Ascending aorta (tissue), 2 donors: ENCODE measurements at regions not wholly inside any gene's neighbourhood (a gene's known extent, or its start where the extent isn't known, plus 50 kb on each side); places are given as distances from the start of the nearest gene placed in this dataset.

Experiments
- DNase-seq, 2 donors: peaks; one replicate each; pipeline ENCODE4 v3.0.0-alpha.2; 2019; ENCODE audit warnings: low spot score in 2 of 2
- H3K27ac ChIP-seq, 2 donors: fragments of 200-600 bp; sonication (generic); one replicate each; pipeline ENCODE4 v1.5.1; 2016 to 2017; ENCODE audit warnings: mild to moderate bottlenecking in 1 of 2
- H3K27me3 ChIP-seq: fragments of 200-600 bp; sonication (generic); one replicate; pipeline ENCODE4 v1.5.1; 2017
- H3K36me3 ChIP-seq, 2 donors: fragments of 200-600 bp; sonication (generic); one replicate each; pipeline ENCODE4 v1.5.1; 2016
- H3K4me1 ChIP-seq, 2 donors: fragments of 200-600 bp; sonication (generic); one replicate each; pipeline ENCODE4 v1.5.1; 2016 to 2017; ENCODE audit warnings: mild to moderate bottlenecking in 1 of 2
- H3K4me3 ChIP-seq, 2 donors: fragments of 200-600 bp; sonication (generic); one replicate each; pipeline ENCODE4 v1.5.1; 2016 to 2017; ENCODE audit warnings: mild to moderate bottlenecking in 1 of 2
- H3K9me3 ChIP-seq, 2 donors: fragments of 200-600 bp; sonication (generic); one replicate each; pipeline ENCODE4 v1.5.1; 2016
- CTCF ChIP-seq, 3 experiments: fragments of 200-600 bp in 2 of 3; fragments of 450-650 bp in 1 of 3; sonication (generic) in 2 of 3; IDR thresholded peaks; one replicate each; pipeline ENCODE4 v1.5.1; 2016 to 2019; ENCODE audit warnings: antibody characterized with exemption in 3 of 3, mild to moderate bottlenecking in 1 of 3, moderate library complexity in 1 of 3
- intact Hi-C: fragments of 100-400 bp; cut with DNase I; formaldehyde crosslinking; loops from one replicate; pipeline ENCODE4 v1.15.1; 2023

GRCh38 chr20:47418069-47418757 is 61.7 kb upstream of the ZMYND8 start:
- intact Hi-C loops, result no loop called here
- Histone ChIP-seq H3K36me3 (no peaks in the 10 kb centered on the region), H3K27ac (no peak overlapping the region), H3K27me3 (no peaks in the 10 kb centered on the region), H3K4me3 (no peak overlapping the region), H3K4me1 (no peaks in the 10 kb centered on the region), H3K9me3 (no peaks in the 10 kb centered on the region)
- DNase-seq, result no peak
- no peak for TF ChIP-seq CTCF (IDR thresholded peaks at IDR 0.05)

GRCh38 chr20:47419953-47420514 is 63.5 kb upstream of the ZMYND8 start:
- Histone ChIP-seq H3K4me3 (no peak overlapping the region), H3K36me3 (no peaks in the 10 kb centered on the region), H3K4me1 (no peaks in the 10 kb centered on the region), H3K27me3 (no peaks in the 10 kb centered on the region), H3K27ac (no peak overlapping the region), H3K9me3 (no peaks in the 10 kb centered on the region)
- no peak for TF ChIP-seq CTCF (IDR thresholded peaks at IDR 0.05)
- no peak for DNase-seq
- intact Hi-C loops, result no loop called here

GRCh38 chr20:47421076-47421475 is 64.6 kb upstream of the ZMYND8 start:
- no peaks in the 10 kb centered on the region for H3K4me1 ChIP-seq

GRCh38 chr20:47423586-47423985 is 67.1 kb upstream of the ZMYND8 start:
- no peak overlapping the region for H3K4me3 ChIP-seq
- H3K36me3 ChIP-seq, result no peaks in the 10 kb centered on the region
- TF ChIP-seq CTCF (IDR thresholded peaks at IDR 0.05), result no peak
- no peaks in the 10 kb centered on the region for H3K4me1 ChIP-seq
- H3K9me3 ChIP-seq, result peaks cover 0 to 13% of the 10 kb centered on the region in 2 donors
- no peaks in the 10 kb centered on the region for H3K27me3 ChIP-seq
- intact Hi-C loops, result no loop called here
- DNase-seq, result no peak
- H3K27ac ChIP-seq, result no peak overlapping the region

More at GRCh38 chr20:47421076-47421475, 64.6 kb upstream of the ZMYND8 start:
- Histone ChIP-seq H3K27ac (no peak overlapping the region), H3K36me3 (no peaks in the 10 kb centered on the region), H3K4me3 (no peak overlapping the region), H3K27me3 (no peaks in the 10 kb centered on the region), H3K9me3 (no peaks in the 10 kb centered on the region)
- no peak for DNase-seq
- intact Hi-C loops, result no loop called here
- TF ChIP-seq CTCF (IDR thresholded peaks at IDR 0.05), result no peak

GRCh38 chr20:47427067-47427466 is 70.6 kb upstream of the ZMYND8 start:
- H3K27me3 ChIP-seq, result no peaks in the 10 kb centered on the region
- no peak overlapping the region for H3K27ac ChIP-seq
- TF ChIP-seq CTCF (IDR thresholded peaks at IDR 0.05), result no peak
- no peak for DNase-seq
- H3K4me3 ChIP-seq, result no peak overlapping the region
- no peaks in the 10 kb centered on the region for H3K36me3 ChIP-seq
- peaks cover 0 to 13% of the 10 kb centered on the region in 2 donors for H3K9me3 ChIP-seq
- no peaks in the 10 kb centered on the region for H3K4me1 ChIP-seq
- intact Hi-C loops, result no loop called here
